Smooth muscle cell (in vitro differentiated cells): ENCODE measurements at regions not wholly inside any gene's neighbourhood (a gene's known extent, or its start where the extent isn't known, plus 50 kb on each side); places are given as distances from the start of the nearest gene placed in this dataset.

Experiments
- DNase-seq: peaks from one replicate; lab custom pipeline; 2025; ENCODE audit not compliant: unreplicated experiment; lab: John Stamatoyannopoulos, UW
- H2AFZ ChIP-seq: fragments of 200-600 bp; sonication (generic); 2 replicates; pipeline ENCODE4 v1.6.0; 2016; ENCODE audit warnings: antibody characterized with exemption, low read depth, mild to moderate bottlenecking
- H3F3A ChIP-seq: fragments of 200-600 bp; sonication (generic); 2 replicates; pipeline ENCODE4 v1.6.0; 2017; ENCODE audit warnings: antibody characterized with exemption, low read depth
- H3K27ac ChIP-seq: fragments of 200-600 bp; sonication (generic); 2 replicates; pipeline ENCODE4 v1.5.1; 2016; ENCODE audit warnings: low read depth, mild to moderate bottlenecking
- H3K27me3 ChIP-seq: fragments of 200-600 bp; sonication (generic); 2 replicates; pipeline ENCODE4 v1.6.1; 2016; ENCODE audit warnings: low read depth, mild to moderate bottlenecking
- H3K36me3 ChIP-seq: fragments of 200-600 bp; sonication (generic); 2 replicates; pipeline ENCODE4 v1.5.1; 2016; ENCODE audit warnings: low read depth
- H3K4me1 ChIP-seq: fragments of 200-600 bp; sonication (generic); 2 replicates; pipeline ENCODE4 v1.5.1; 2016; ENCODE audit warnings: low read depth
- H3K4me2 ChIP-seq: fragments of 200-600 bp; sonication (generic); 2 replicates; pipeline ENCODE4 v1.6.0; 2016; ENCODE audit warnings: mild to moderate bottlenecking
- H3K4me3 ChIP-seq: fragments of 200-600 bp; sonication (generic); 2 replicates; pipeline ENCODE4 v1.5.1; 2016; ENCODE audit warnings: mild to moderate bottlenecking
- H3K79me2 ChIP-seq: fragments of 200-600 bp; sonication (generic); 2 replicates; pipeline ENCODE4 v1.6.0; 2016; ENCODE audit warnings: low read depth, mild to moderate bottlenecking
- H3K9ac ChIP-seq: fragments of 200-600 bp; sonication (generic); 2 replicates; pipeline ENCODE4 v1.6.0; 2016; ENCODE audit warnings: low read depth
- H3K9me3 ChIP-seq: fragments of 200-600 bp; sonication (generic); replicated peaks from 2 replicates; pipeline ENCODE4 v1.5.1; 2016; ENCODE audit warnings: low read depth
- H4K20me1 ChIP-seq: fragments of 200-600 bp; sonication (generic); 2 replicates; pipeline ENCODE4 v1.6.0; 2016; ENCODE audit warnings: low read depth
- WGBS: methylation state at CpG from one replicate; pipeline ENCODE4 v1.1.7; 2016; ENCODE audit warnings: low lambda C conversion rate; 5-methylcytosine and 5-hydroxymethylcytosine counted together
- TF ChIP-seq, protein P1 (sequence below): fragments of 200-600 bp; sonication (generic); IDR thresholded peaks from 2 replicates; pipeline ENCODE4 v1.5.1; 2017; ENCODE audit warnings: borderline replicate concordance, mild to moderate bottlenecking, antibody characterized with exemption; ENCODE audit not compliant: insufficient read depth, poor library complexity, severe bottlenecking

DNA sequence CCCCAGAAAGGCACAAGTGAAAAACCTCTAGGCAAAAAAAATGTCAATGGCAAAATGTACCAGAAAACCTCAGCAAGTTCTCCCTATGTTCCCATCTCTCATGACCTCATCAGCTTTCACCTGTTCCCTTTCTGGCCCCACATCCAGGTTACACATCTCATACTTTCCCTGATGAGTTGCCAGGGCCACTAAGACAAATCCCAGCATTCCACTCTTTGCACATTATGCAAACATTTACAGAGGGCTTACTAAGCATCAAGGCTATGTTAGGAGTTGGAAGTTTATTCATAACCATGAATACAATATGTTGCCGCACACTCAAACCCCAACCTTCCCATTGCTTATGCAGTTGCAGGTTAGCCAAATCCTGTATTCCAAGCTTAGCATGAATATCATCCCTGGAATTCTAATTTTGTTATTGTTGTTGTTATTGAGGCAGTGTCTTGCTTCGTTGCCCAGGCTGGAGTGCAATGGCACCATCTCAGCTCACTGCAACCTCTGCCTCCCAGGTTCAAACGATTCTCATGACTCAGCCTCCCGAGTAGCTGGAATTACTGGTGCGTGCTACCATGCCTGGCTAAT lies 129.3 kb upstream of the UBE2E2 start:
- Histone ChIP-seq H4K20me1 (no peaks in the 10 kb centered on the region), H2AFZ (no peak overlapping the region), H3K4me3 (no peak overlapping the region), H3F3A (no peaks in the 10 kb centered on the region), H3K4me2 (no peak overlapping the region), H3K27ac (no peak overlapping the region), H3K27me3 (no peaks in the 10 kb centered on the region), H3K9ac (no peak overlapping the region), H3K4me1 (peaks cover 7% of the 10 kb centered on the region), H3K79me2 (no peaks in the 10 kb centered on the region), H3K9me3 (no peaks in the 10 kb centered on the region), H3K36me3 (no peaks in the 10 kb centered on the region)
- TF ChIP-seq, protein P1, sequence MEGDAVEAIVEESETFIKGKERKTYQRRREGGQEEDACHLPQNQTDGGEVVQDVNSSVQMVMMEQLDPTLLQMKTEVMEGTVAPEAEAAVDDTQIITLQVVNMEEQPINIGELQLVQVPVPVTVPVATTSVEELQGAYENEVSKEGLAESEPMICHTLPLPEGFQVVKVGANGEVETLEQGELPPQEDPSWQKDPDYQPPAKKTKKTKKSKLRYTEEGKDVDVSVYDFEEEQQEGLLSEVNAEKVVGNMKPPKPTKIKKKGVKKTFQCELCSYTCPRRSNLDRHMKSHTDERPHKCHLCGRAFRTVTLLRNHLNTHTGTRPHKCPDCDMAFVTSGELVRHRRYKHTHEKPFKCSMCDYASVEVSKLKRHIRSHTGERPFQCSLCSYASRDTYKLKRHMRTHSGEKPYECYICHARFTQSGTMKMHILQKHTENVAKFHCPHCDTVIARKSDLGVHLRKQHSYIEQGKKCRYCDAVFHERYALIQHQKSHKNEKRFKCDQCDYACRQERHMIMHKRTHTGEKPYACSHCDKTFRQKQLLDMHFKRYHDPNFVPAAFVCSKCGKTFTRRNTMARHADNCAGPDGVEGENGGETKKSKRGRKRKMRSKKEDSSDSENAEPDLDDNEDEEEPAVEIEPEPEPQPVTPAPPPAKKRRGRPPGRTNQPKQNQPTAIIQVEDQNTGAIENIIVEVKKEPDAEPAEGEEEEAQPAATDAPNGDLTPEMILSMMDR = no peak
- DNase-seq = no peak
- 96% methylated on average over 5 of the region's 5 CpGs for WGBS

DNA sequence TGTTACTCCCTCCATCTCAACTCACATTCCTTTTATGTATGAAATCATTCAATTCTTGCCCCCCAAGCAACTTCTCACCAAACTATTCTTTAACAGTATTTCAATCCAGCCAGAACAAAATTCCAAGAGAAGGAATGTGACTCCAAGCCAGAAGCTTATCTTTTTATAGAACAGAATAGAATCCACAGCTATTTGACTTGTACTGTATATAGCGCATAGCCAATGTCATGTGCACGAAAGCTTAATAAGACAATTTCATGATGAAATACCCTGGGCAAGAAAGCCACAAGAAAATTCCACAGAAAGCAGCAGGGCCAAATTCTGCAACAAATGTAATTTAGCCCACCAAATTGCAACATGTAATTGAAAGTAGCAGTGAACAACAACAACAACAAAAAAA lies 127.6 kb upstream of the UBE2E2 start:
- no peaks in the 10 kb centered on the region for H3K79me2 ChIP-seq
- TF ChIP-seq, protein P1 = no peak
- no peak overlapping the region for H3K9ac ChIP-seq
- no peaks in the 10 kb centered on the region for H3K36me3 ChIP-seq
- H4K20me1 ChIP-seq = no peaks in the 10 kb centered on the region
- no peaks in the 10 kb centered on the region for H3K27me3 ChIP-seq
- no peak overlapping the region for H3K27ac ChIP-seq
- no peaks in the 10 kb centered on the region for H3F3A ChIP-seq
- no peak overlapping the region for H3K4me3 ChIP-seq
- peaks cover 7% of the 10 kb centered on the region for H3K4me1 ChIP-seq
- no peak overlapping the region for H2AFZ ChIP-seq
- H3K4me2 ChIP-seq = peak overlapping the region; percentile 40
- no peak for DNase-seq
- WGBS = 15% methylated on average over 2 of the region's 2 CpGs
- H3K9me3 ChIP-seq = no peaks in the 10 kb centered on the region

DNA sequence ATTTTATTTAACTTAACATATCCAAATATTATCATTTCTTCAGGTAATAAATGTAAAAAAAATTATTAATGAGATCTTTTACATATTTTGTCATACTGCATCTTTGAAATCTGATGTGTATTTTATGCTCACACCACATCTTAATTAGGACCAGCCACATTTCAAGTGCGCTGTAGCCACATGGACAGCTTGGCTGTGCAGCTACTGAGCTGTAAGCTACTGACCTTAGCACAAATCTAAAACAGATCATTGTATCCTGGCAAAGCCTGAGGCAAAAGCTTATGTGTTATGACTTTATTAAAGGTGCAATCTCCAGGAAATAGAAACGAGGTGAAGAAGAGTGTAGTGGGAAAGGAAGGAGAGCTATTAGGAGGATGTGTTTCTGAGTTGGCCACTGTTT lies 126.7 kb upstream of the UBE2E2 start:
- H3K4me3 ChIP-seq = no peak overlapping the region
- H3K27ac ChIP-seq = no peak overlapping the region
- no peaks in the 10 kb centered on the region for H4K20me1 ChIP-seq
- H3K36me3 ChIP-seq = no peaks in the 10 kb centered on the region
- H3F3A ChIP-seq = no peaks in the 10 kb centered on the region
- peaks cover 7% of the 10 kb centered on the region for H3K4me1 ChIP-seq
- no peaks in the 10 kb centered on the region for H3K79me2 ChIP-seq
- H3K9ac ChIP-seq = no peak overlapping the region
- TF ChIP-seq, protein P1 = no peak
- no peaks in the 10 kb centered on the region for H3K9me3 ChIP-seq
- no peak for DNase-seq
- no peaks in the 10 kb centered on the region for H3K27me3 ChIP-seq
- H2AFZ ChIP-seq = no peak overlapping the region
- no peak overlapping the region for H3K4me2 ChIP-seq
- 82% methylated on average over 2 of the region's 2 CpGs for WGBS

DNA sequence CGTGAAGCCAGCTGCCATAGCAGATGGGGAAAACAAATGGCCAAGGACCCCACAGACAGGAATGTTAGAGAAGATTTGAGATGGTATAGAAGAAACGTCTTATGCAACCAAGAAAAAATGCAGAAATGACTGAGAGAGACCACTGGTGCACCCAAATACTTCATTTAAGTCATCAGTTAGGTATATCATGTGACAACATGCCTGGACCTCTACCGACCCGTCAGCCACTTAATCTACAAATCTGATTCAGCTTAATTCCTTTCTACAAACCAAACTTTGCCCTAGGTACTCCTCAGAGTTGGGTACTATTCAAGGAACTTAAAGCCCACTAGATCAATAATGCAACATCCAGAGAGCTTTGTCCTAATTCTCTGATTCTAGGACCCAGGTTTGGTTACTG lies 126.0 kb upstream of the UBE2E2 start:
- Histone ChIP-seq H3K4me2 (no peak overlapping the region), H3K36me3 (no peaks in the 10 kb centered on the region), H3K4me3 (no peak overlapping the region), H4K20me1 (no peaks in the 10 kb centered on the region), H3K9me3 (no peaks in the 10 kb centered on the region), H3K79me2 (no peaks in the 10 kb centered on the region), H3K4me1 (peaks cover 7% of the 10 kb centered on the region), H2AFZ (no peak overlapping the region), H3K27ac (no peak overlapping the region), H3F3A (no peaks in the 10 kb centered on the region), H3K9ac (no peak overlapping the region), H3K27me3 (no peaks in the 10 kb centered on the region)
- 85% methylated on average over 4 of the region's 4 CpGs for WGBS
- DNase-seq = no peak
- TF ChIP-seq, protein P1 = no peak
